ENCODE measurements at regions not wholly inside any gene's neighbourhood (a gene's known extent, or its start where the extent isn't known, plus 50 kb on each side); places are given as distances from the start of the nearest gene placed in this dataset.

GRCh38 chr20:50308513-50309279 is 118.1 kb downstream of the CEBPB start:
- H3K4me1 ChIP-seq (ENCODE audit: insufficient read depth, low read length), result peaks cover 4% of the 10 kb centered on the region
- no peaks in the 10 kb centered on the region for H3K36me3 ChIP-seq (ENCODE audit: insufficient read depth, low read length)
- no peak overlapping the region for H3K4me3 ChIP-seq (ENCODE audit: low read length)
- H2AFZ ChIP-seq (ENCODE audit: low read depth, low read length), result no peak overlapping the region
- no peaks in the 10 kb centered on the region for H3K27me3 ChIP-seq (ENCODE audit: insufficient read depth, low read length)
- no peaks in the 10 kb centered on the region for H3K9me3 ChIP-seq (ENCODE audit: low read length)

DNA sequence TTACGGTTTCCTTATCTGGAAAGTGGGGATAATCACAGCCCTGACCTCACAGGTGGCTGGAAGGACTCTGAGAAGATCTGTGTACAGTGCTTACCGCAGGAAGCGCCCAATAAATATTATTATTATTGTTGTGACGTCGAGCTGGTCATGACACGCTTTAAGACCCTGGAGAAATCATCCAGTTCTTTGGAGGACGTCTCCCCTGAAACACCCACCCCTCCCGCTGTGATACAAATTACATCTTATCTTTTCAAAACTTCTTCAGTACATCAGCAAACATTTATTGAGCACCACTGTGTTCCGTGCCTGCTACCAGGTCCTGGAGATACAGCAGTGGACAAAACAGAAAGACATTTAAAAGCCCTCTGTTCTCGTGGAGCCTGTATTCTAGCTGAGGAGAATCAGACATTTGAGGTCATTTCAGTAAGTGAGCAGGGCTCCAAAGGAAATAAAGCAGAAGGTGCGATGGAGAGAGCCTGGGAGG is 118.7 kb downstream of the CEBPB start:
- H3K27me3 ChIP-seq (ENCODE audit: insufficient read depth, low read length), result no peaks in the 10 kb centered on the region
- H3K9me3 ChIP-seq (ENCODE audit: low read length), result no peaks in the 10 kb centered on the region
- no peak overlapping the region for H2AFZ ChIP-seq (ENCODE audit: low read depth, low read length)
- peaks cover 5% of the 10 kb centered on the region for H3K4me1 ChIP-seq (ENCODE audit: insufficient read depth, low read length)
- H3K4me3 ChIP-seq (ENCODE audit: low read length), result no peak overlapping the region
- no peaks in the 10 kb centered on the region for H3K36me3 ChIP-seq (ENCODE audit: insufficient read depth, low read length)

DNA sequence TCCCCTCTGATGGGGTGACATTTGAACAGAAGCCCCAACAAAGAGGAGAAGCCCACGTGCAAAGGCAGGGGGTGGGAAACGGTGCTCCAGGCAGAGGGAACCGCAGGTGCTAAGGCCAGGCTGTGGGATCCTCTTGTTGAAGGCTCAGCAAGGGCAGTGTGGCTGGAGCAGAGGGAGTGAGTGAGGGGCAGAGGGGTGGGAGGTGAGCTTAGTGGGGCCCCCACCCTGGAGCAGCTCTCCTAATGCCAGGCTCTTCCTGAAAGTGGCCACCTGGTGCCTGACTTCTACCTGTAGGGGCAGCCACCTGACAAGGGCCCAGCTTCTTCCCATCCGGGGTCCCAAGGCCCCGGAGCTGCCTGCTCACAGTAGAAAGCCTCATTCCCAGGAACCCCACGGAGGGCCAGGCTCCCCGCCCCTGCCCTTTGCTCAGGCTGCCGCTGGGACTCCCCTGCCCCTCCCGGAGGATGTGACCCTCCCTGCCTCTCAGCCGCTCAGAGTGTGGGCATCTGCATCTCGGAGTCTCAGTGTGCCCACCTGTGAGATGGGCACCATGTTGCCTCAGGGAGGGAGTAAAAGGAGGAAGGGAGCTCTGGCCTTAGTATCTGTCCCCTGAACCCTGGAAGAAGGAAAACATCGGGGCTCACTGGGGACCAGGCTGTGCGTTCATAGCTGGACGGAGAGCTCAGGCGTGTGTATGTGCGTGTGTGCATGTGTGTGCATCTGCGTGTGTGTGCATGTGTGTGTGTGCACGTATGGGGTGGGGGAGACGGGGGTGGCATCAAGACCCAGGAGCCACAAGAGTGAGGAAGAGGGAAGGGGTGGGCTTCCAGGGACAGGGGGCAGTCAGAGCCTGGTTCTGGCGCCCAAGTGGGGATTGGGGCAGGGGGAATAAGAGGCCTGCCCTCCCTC is 119.4 kb downstream of the CEBPB start:
- Histone ChIP-seq H3K36me3 (ENCODE audit: insufficient read depth, low read length) (no peaks in the 10 kb centered on the region), H3K27me3 (ENCODE audit: insufficient read depth, low read length) (no peaks in the 10 kb centered on the region), H2AFZ (ENCODE audit: low read depth, low read length) (no peak overlapping the region), H3K9me3 (ENCODE audit: low read length) (no peaks in the 10 kb centered on the region), H3K4me1 (ENCODE audit: insufficient read depth, low read length) (peaks cover 5% of the 10 kb centered on the region), H3K4me3 (ENCODE audit: low read length) (no peak overlapping the region)

DNA sequence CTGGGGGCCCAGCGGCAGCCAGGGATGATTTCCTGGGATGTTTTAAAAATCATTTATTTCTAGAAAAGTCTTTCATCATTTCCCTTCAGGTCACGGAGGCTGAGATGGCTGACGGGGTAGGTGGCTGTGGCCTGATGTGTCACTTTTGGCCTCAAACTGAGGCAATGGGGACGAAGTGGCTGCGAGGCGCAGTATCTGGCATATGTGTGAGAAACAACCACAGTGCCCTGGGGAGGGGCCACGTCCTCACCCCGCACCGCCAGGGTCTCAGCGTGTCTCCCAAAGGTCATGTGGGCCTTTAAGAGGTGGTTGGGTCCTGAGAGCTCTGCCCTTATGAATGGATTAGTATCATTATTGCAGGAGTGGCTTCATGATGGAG is 120.0 kb downstream of the CEBPB start:
- H3K4me3 ChIP-seq (ENCODE audit: low read length), result no peak overlapping the region
- no peaks in the 10 kb centered on the region for H3K36me3 ChIP-seq (ENCODE audit: insufficient read depth, low read length)
- no peaks in the 10 kb centered on the region for H3K9me3 ChIP-seq (ENCODE audit: low read length)
- H3K4me1 ChIP-seq (ENCODE audit: insufficient read depth, low read length), result peaks cover 5% of the 10 kb centered on the region
- H2AFZ ChIP-seq (ENCODE audit: low read depth, low read length), result no peak overlapping the region
- no peaks in the 10 kb centered on the region for H3K27me3 ChIP-seq (ENCODE audit: insufficient read depth, low read length)

GRCh38 chr20:50311308-50312001 is 120.8 kb downstream of the CEBPB start:
- Histone ChIP-seq H3K4me1 (ENCODE audit: insufficient read depth, low read length) (peaks cover 5% of the 10 kb centered on the region), H3K9me3 (ENCODE audit: low read length) (no peaks in the 10 kb centered on the region), H3K4me3 (ENCODE audit: low read length) (no peak overlapping the region), H3K27me3 (ENCODE audit: insufficient read depth, low read length) (no peaks in the 10 kb centered on the region), H3K36me3 (ENCODE audit: insufficient read depth, low read length) (no peaks in the 10 kb centered on the region), H2AFZ (ENCODE audit: low read depth, low read length) (no peak overlapping the region)

DNA sequence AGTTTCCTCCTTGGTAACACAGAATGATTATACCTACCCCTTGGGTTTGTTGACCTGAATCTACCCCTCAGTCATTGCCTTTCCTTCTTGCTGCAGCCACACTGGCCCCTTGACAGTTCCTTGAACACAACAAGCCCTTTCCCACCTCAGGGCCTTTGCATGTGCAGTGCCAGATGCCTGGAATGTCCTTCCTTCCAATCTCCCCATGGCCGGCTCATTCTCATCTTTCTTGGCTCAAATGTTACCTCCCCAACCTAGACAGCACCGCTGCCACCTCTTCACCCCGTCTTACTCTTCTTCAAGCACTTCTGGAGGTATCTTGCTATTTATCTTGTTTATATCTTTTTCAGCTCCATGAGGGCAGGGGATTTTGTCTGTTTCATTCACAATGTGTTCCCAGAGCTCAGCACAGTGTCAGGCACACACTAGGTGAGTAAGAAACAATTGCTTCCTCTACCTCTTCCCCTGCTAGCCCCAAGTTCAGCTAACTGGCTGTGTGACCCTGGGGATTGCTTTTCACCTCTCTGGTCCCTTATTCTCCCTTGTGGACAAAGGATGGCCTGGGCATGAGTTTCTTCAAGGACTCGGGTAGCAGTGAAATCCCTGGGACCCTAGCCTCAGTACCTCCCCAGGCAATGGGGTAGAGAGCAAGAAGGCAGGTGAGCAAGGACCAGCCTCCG is 121.5 kb downstream of the CEBPB start:
- no peak overlapping the region for H2AFZ ChIP-seq (ENCODE audit: low read depth, low read length)

DNA sequence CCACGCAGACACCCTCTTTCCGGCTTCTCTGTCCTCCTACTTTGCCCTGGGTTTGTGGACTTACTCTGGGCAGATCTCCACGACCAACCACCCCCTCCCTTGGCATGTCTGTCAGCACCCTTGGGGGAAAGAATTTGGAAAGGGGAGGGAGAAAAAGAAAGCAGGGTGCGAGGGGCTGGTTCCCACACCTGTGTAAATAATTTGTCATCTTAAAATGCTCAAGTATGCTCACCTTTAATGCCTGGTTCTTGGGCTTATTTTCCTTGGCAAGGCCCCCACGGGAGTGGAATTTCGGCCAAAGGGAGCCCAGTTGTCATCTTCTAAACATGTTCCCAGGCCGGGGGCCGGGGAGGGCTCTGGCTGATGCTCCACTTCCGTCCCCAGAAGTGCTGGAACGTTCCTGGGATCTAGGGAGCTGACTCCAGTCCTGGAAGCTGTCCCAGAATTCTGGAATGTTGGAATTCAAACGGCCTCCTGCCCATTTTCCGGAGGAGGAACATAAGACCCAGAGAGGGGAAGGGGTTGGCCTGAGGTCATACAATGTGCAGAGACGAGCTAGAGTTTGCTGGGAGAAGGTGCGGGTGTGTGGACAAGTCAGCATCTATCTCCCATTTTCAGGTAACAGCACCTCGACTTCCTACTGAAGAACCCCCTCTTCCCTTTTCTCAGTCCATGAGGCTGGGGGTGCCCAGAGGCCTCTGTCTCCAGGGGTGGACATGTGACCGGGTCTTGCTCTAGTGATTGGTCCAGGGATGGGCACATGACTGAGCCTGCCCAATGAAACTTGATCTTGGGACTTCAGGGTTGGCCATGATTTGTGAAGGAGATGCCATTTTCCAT is 122.3 kb downstream of the CEBPB start:
- Histone ChIP-seq H3K4me3 (ENCODE audit: low read length) (no peak overlapping the region), H2AFZ (ENCODE audit: low read depth, low read length) (no peak overlapping the region)

More for the DNA sequence above, 121.5 kb downstream of the CEBPB start:
- Histone ChIP-seq H3K36me3 (ENCODE audit: insufficient read depth, low read length) (no peaks in the 10 kb centered on the region), H3K4me1 (ENCODE audit: insufficient read depth, low read length) (peaks cover 5% of the 10 kb centered on the region), H3K9me3 (ENCODE audit: low read length) (no peaks in the 10 kb centered on the region), H3K4me3 (ENCODE audit: low read length) (no peak overlapping the region), H3K27me3 (ENCODE audit: insufficient read depth, low read length) (no peaks in the 10 kb centered on the region)

DNA sequence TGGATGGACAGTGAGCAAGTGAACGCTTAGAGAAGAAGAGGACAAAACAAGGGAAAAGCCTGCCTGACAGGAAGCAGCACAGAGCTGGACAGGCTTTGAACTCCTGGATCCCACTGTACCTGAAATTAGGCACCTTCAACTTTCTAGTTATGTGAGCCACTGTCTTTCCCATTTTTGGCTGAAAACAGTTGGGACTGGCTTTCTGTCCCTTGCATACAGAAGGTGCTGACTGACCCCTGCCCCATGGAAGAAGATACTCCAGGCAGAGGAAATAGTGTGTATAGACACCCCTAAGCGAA is 122.8 kb downstream of the CEBPB start:
- no peaks in the 10 kb centered on the region for H3K36me3 ChIP-seq (ENCODE audit: insufficient read depth, low read length)

More for the DNA sequence above, 122.3 kb downstream of the CEBPB start:
- Histone ChIP-seq H3K4me1 (ENCODE audit: insufficient read depth, low read length) (peaks cover 5% of the 10 kb centered on the region), H3K9me3 (ENCODE audit: low read length) (no peaks in the 10 kb centered on the region), H3K36me3 (ENCODE audit: insufficient read depth, low read length) (no peaks in the 10 kb centered on the region), H3K27me3 (ENCODE audit: insufficient read depth, low read length) (no peaks in the 10 kb centered on the region)

DNA sequence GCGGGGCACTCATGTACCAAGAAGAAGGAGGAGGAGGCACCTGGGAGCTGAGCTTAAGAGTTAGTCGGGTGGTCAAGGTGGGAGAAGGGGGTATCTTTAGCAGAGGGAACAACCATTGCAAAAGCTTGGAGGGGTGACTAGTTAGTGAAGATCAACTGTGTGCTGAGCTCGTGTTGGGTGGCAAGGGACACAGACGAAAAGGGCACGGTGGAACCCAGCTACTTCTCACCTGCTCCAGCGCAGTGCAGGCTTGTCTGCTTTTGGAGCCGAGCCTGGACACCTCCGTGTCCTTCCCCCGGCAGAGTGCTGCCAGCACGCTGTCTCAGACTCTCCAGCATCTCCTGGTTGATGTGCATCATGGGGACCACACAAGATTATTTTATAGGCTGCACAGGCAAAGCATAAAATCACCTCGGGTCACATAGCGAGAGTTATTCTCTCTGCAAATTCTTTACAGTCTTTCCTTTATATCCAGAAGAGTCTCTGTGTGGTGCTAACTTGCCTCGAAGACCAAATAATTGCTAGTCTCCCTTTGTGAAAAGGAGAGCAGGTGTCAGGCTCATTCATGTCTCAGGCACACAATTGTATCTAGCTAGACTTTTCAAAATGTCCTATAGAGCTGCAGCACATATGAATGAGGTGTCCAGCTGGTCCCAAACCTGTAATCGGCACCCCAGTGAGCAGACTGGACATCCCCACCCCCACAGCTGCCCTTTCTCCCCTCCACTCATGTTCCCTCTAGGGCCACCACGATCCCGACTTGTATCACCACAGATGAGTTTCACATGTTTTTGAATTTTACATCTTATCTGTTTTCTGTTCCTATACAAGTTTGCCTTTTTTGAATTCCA is 123.4 kb downstream of the CEBPB start:
- H3K36me3 ChIP-seq (ENCODE audit: insufficient read depth, low read length), result no peaks in the 10 kb centered on the region
- no peak overlapping the region for H3K4me3 ChIP-seq (ENCODE audit: low read length)
- peaks cover 3% of the 10 kb centered on the region for H3K4me1 ChIP-seq (ENCODE audit: insufficient read depth, low read length)
- H3K9me3 ChIP-seq (ENCODE audit: low read length), result no peaks in the 10 kb centered on the region
- peaks cover 3% of the 10 kb centered on the region for H3K27me3 ChIP-seq (ENCODE audit: insufficient read depth, low read length)
- no peak overlapping the region for H2AFZ ChIP-seq (ENCODE audit: low read depth, low read length)

More for the DNA sequence above, 122.8 kb downstream of the CEBPB start:
- H2AFZ ChIP-seq (ENCODE audit: low read depth, low read length), result no peak overlapping the region
- H3K4me3 ChIP-seq (ENCODE audit: low read length), result no peak overlapping the region
- H3K4me1 ChIP-seq (ENCODE audit: insufficient read depth, low read length), result peaks cover 4% of the 10 kb centered on the region
- H3K27me3 ChIP-seq (ENCODE audit: insufficient read depth, low read length), result peaks cover 3% of the 10 kb centered on the region
- H3K9me3 ChIP-seq (ENCODE audit: low read length), result no peaks in the 10 kb centered on the region

DNA sequence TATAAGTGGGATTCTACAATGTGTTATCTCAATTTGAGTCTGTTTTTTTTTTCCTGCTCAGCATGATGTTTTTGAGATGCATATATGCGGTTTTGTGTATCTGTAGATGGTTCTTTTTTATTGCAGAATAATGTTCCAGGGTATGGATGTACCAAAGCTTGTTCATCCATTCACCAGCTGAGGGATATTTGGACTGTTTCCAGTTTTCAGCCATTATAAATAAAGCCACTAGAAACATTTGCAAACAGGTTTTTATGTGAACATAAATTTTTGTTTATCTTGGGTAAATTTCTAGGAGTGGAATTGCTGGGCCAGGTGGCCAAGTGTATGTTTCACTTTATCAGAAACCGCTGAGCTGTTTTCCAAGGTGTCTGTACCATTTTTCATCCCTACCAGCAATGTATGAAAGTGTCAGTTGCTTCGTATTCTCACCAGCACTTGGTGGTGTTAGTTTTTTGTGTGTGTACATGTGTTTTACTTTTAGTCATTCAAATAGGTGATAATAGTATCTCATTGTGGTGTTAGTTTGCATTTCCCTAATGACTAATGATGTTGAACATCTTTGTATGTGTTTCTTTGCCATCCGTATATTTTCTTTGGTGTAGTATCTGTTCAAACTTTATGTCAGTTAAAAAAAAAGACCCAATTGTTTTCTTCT is 124.2 kb downstream of the CEBPB start:
- Histone ChIP-seq H3K4me1 (ENCODE audit: insufficient read depth, low read length) (peaks cover 3% of the 10 kb centered on the region), H2AFZ (ENCODE audit: low read depth, low read length) (no peak overlapping the region), H3K9me3 (ENCODE audit: low read length) (no peaks in the 10 kb centered on the region), H3K4me3 (ENCODE audit: low read length) (no peak overlapping the region), H3K36me3 (ENCODE audit: insufficient read depth, low read length) (no peaks in the 10 kb centered on the region), H3K27me3 (ENCODE audit: insufficient read depth, low read length) (peaks cover 3% of the 10 kb centered on the region)

Data from neuron (in vitro differentiated cells).